ENCODE measurements at regions not wholly inside any gene's neighbourhood (a gene's known extent, or its start where the extent isn't known, plus 50 kb on each side); places are given as distances from the start of the nearest gene placed in this dataset.
A peak's percentile ranks its signal among the peaks of the same experiment; 100 is the strongest.

DNA sequence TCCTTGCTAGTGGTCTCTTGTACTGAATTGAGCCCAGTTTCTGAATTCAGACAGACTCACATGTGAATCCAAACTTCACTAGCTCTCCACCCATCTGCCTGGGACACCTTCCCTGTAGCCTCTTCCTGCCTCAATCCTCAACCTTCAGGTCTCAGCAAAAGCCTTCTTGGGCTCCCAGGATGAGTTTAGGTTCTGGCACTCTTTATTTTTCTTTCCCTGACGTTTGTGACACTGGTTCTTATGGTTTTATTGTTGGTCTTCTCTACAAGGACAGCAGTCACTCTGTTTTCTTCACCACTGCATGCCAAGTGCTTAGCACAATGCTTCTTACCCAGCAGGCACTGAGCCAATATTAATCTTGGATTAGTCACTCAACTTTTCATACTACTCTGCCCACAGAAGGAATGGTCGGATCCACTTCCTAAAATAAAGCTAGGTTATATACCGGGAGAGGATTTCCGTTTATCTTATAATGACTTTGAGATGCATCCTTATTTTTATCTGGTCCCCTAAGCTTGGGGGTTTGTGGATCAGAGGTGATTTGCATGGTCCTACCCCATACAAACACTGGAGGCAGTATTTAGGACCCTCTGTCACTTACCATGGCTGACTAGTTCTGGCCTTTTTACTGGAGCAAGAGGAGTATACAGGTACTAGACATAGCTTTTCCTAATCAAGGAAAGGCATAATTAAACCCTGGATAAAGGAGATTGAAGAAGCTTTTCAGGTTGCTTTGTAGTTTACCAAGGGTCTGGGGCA is 186.3 kb downstream of the MYCN start:
- no peaks in the 10 kb centered on the region for H3K36me3 ChIP-seq
- H3K4me3 ChIP-seq, result no peak overlapping the region
- peaks cover 0 to under 1% of the 10 kb centered on the region in 2 donors for H3K9me3 ChIP-seq
- no peak overlapping the region for H3K27ac ChIP-seq
- no peaks in the 10 kb centered on the region for H3K4me1 ChIP-seq
- TF ChIP-seq, protein P1, sequence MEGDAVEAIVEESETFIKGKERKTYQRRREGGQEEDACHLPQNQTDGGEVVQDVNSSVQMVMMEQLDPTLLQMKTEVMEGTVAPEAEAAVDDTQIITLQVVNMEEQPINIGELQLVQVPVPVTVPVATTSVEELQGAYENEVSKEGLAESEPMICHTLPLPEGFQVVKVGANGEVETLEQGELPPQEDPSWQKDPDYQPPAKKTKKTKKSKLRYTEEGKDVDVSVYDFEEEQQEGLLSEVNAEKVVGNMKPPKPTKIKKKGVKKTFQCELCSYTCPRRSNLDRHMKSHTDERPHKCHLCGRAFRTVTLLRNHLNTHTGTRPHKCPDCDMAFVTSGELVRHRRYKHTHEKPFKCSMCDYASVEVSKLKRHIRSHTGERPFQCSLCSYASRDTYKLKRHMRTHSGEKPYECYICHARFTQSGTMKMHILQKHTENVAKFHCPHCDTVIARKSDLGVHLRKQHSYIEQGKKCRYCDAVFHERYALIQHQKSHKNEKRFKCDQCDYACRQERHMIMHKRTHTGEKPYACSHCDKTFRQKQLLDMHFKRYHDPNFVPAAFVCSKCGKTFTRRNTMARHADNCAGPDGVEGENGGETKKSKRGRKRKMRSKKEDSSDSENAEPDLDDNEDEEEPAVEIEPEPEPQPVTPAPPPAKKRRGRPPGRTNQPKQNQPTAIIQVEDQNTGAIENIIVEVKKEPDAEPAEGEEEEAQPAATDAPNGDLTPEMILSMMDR (IDR thresholded peaks at IDR 0.05), result no peak
- no peaks in the 10 kb centered on the region for H3K27me3 ChIP-seq
- DNase-seq (ENCODE audit: low spot score), result peak; percentile 23

DNA sequence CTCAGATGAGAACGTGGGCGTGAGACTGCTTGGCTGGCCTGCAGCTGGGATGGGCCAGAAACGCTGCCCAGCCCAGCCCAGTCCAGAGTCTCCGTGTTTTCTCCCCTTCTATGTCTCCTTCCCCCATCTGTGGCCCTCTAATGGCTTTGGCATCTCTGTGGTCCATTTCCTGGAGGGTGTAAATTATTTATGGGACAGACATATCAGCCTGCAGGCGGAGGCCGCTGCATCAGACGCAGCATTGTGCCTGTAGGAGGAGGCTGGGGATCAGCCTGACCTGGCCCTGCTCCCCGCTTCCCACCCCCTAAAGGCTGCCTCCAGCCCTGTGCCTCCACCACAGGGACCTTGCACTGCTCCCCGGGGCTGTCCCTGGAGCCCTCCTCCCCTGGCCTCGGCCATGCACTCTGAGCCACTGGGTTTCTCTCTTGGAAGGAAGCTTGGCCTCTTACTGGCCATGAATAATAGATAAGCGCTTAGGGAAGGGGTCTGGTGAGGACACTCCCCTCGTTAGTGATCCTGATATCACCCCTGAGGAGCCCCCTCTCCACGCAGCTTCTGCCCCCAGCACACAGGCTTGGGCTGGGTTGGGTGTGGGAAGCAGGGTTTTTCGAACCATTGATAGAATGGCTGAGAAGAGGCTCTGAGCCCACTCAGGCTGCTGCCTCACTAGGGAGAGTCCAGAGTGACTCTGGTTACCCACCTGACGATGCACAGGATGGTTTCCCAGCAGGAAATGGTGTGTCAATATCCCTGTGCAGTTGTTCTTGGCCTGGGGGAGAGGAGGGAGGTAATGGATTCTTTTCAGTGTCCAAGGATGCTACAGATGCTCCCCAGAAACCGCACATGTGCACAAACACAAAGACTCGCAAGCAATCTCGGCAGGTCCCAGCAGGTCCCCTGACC is 185.5 kb downstream of the MYCN start:
- H3K27me3 ChIP-seq, result no peaks in the 10 kb centered on the region
- TF ChIP-seq, protein P1 (IDR thresholded peaks at IDR 0.05), result no peak
- no peak overlapping the region for H3K27ac ChIP-seq
- H3K9me3 ChIP-seq, result peaks cover 0 to 5% of the 10 kb centered on the region in 2 donors
- H3K36me3 ChIP-seq, result no peaks in the 10 kb centered on the region
- H3K4me1 ChIP-seq, result no peaks in the 10 kb centered on the region
- H3K4me3 ChIP-seq, result no peak overlapping the region
- peak; percentile 30 for DNase-seq (ENCODE audit: low spot score)

GRCh38 chr2:16124881-16125613 is 184.7 kb downstream of the MYCN start:
- H3K9me3 ChIP-seq, result peaks cover 0 to 5% of the 10 kb centered on the region in 2 donors
- no peaks in the 10 kb centered on the region for H3K36me3 ChIP-seq
- no peaks in the 10 kb centered on the region for H3K27me3 ChIP-seq
- no peak overlapping the region for H3K4me3 ChIP-seq
- no peak overlapping the region for H3K27ac ChIP-seq
- H3K4me1 ChIP-seq, result no peaks in the 10 kb centered on the region
- peak; percentile 7 for DNase-seq (ENCODE audit: low spot score)
- TF ChIP-seq, protein P1 (IDR thresholded peaks at IDR 0.05), result no peak

DNA sequence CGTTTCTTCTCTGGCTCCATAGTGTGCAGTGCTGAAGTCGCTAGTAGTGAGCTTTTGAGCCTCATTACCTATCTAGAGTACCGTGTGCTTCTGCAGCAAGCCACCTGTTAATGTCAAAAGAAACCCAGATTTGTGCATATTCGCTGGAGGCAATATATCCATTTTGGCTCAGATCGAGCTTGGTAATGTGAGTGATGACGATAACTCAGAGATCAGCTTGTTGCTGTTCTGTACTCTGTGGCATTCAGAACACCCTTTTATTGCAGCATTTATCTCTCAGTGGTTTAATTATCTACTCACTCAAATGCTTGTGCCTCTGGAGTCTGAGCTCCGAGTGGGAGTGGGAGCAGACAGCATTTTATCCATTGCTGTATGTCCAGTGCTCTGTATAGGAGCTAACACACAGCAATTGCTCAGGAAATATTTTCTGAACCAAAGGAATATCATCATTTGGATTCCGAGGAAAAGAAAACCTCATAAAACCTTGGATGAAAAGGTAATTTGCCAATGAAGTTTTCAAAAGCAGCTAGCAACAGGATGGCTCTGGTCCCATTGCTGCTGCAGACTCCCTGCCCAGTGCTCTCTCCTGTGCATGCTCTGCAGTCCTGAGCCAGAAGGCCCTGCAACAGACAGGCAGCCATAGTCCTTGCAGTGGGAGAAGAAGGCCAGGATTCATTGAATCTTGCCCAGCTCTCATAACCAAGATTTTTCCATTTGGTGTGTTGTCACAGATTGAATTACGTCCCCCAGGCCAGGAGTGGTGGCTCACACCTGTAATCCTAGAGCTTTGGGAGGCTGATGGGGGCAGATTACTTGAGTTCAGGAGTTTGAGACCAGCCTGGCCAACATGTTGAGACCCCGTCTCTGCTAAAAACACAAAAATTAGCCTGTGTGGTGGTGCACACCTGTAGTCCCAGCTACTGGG is 183.8 kb downstream of the MYCN start:
- H3K27ac ChIP-seq, result no peak overlapping the region
- no peak for DNase-seq (ENCODE audit: low spot score)
- no peaks in the 10 kb centered on the region for H3K36me3 ChIP-seq
- H3K4me3 ChIP-seq, result no peak overlapping the region
- peaks cover 0 to 5% of the 10 kb centered on the region in 2 donors for H3K9me3 ChIP-seq
- TF ChIP-seq, protein P1 (IDR thresholded peaks at IDR 0.05), result no peak
- H3K4me1 ChIP-seq, result no peaks in the 10 kb centered on the region
- no peaks in the 10 kb centered on the region for H3K27me3 ChIP-seq

GRCh38 chr2:16123421-16123820 is 183.1 kb downstream of the MYCN start:
- H3K27ac ChIP-seq, result no peak overlapping the region
- no peaks in the 10 kb centered on the region for H3K4me1 ChIP-seq
- no peaks in the 10 kb centered on the region for H3K27me3 ChIP-seq
- peaks cover 0 to 5% of the 10 kb centered on the region in 2 donors for H3K9me3 ChIP-seq
- TF ChIP-seq, protein P1 (IDR thresholded peaks at IDR 0.05), result no peak
- H3K36me3 ChIP-seq, result no peaks in the 10 kb centered on the region
- no peak overlapping the region for H3K4me3 ChIP-seq
- DNase-seq (ENCODE audit: low spot score), result peak; percentile 28
